ENCODE measurements at regions not wholly inside any gene's neighbourhood (a gene's known extent, or its start where the extent isn't known, plus 50 kb on each side); places are given as distances from the start of the nearest gene placed in this dataset.

- DNase-seq (ENCODE audit: low read depth), result no peak
These were observed 131.8 kb upstream of the MCTP2 start for GRCh38 chr15:94099574-94099960.

- DNase-seq (ENCODE audit: low read depth), result no peak
These were observed 132.3 kb upstream of the MCTP2 start for GRCh38 chr15:94098921-94099573.

GRCh38 chr15:94097552-94097951 lies 133.8 kb upstream of the MCTP2 start:
- DNase-seq (ENCODE audit: low read depth), result no peak

GRCh38 chr15:94094310-94094709 lies 137.1 kb upstream of the MCTP2 start:
- no peak for DNase-seq (ENCODE audit: low read depth)

- DNase-seq (ENCODE audit: low read depth), result no peak
These were observed 145.0 kb upstream of the MCTP2 start for GRCh38 chr15:94086341-94086740.

- DNase-seq (ENCODE audit: low read depth), result no peak
These were observed 147.8 kb upstream of the MCTP2 start for GRCh38 chr15:94083467-94084052.

- DNase-seq (ENCODE audit: low read depth), result no peak
These were observed 149.5 kb upstream of the MCTP2 start for GRCh38 chr15:94081829-94082228.

GRCh38 chr15:94080989-94081605 lies 150.3 kb upstream of the MCTP2 start:
- DNase-seq (ENCODE audit: low read depth), result no peak

- DNase-seq (ENCODE audit: low read depth), result no peak
These were observed 150.9 kb upstream of the MCTP2 start for GRCh38 chr15:94080416-94080815.

- DNase-seq (ENCODE audit: low read depth), result no peak
These were observed 151.4 kb upstream of the MCTP2 start for GRCh38 chr15:94079968-94080367.

GRCh38 chr15:94079459-94079858 lies 151.9 kb upstream of the MCTP2 start:
- DNase-seq (ENCODE audit: low read depth), result no peak

GRCh38 chr15:94077938-94078337 lies 153.4 kb upstream of the MCTP2 start:
- no peak for DNase-seq (ENCODE audit: low read depth)

- DNase-seq (ENCODE audit: low read depth), result no peak
These were observed 156.0 kb upstream of the MCTP2 start for GRCh38 chr15:94075349-94075748.

- no peak for DNase-seq (ENCODE audit: low read depth)
These were observed 160.7 kb upstream of the MCTP2 start for GRCh38 chr15:94070356-94071295.

- DNase-seq (ENCODE audit: low read depth), result no peak
These were observed 161.5 kb upstream of the MCTP2 start for GRCh38 chr15:94069844-94070243.

GRCh38 chr15:94066811-94067210 lies 164.6 kb upstream of the MCTP2 start:
- DNase-seq (ENCODE audit: low read depth), result no peak

- no peak for DNase-seq (ENCODE audit: low read depth)
These were observed 165.3 kb upstream of the MCTP2 start for GRCh38 chr15:94066046-94066445.

GRCh38 chr15:94064676-94065313 lies 166.6 kb upstream of the MCTP2 start:
- DNase-seq (ENCODE audit: low read depth), result no peak

- no peak for DNase-seq (ENCODE audit: low read depth)
These were observed 170.3 kb upstream of the MCTP2 start for GRCh38 chr15:94061041-94061440.

- no peak for DNase-seq (ENCODE audit: low read depth)
These were observed 172.3 kb upstream of the MCTP2 start for GRCh38 chr15:94059013-94059587.

GRCh38 chr15:94057305-94057704 lies 174.1 kb upstream of the MCTP2 start:
- DNase-seq (ENCODE audit: low read depth), result no peak

- DNase-seq (ENCODE audit: low read depth), result no peak
These were observed 175.0 kb upstream of the MCTP2 start for GRCh38 chr15:94056314-94056713.
